RKO (cell line): ENCODE measurements at regions not wholly inside any gene's neighbourhood (a gene's known extent, or its start where the extent isn't known, plus 50 kb on each side); places are given as distances from the start of the nearest gene placed in this dataset.
A peak's percentile ranks its signal among the peaks of the same experiment; 100 is the strongest.

Source experiments
- DNase-seq: peaks from one replicate; pipeline ENCODE4 v3.0.0-alpha.2; 2016; ENCODE audit warnings: low spot score

GRCh38 chr11:8340296-8340695 lies 76.6 kb upstream of the LMO1 start:
- no peak for DNase-seq

- DNase-seq: no peak
These were observed 75.9 kb upstream of the LMO1 start for GRCh38 chr11:8339592-8340022.

DNA sequence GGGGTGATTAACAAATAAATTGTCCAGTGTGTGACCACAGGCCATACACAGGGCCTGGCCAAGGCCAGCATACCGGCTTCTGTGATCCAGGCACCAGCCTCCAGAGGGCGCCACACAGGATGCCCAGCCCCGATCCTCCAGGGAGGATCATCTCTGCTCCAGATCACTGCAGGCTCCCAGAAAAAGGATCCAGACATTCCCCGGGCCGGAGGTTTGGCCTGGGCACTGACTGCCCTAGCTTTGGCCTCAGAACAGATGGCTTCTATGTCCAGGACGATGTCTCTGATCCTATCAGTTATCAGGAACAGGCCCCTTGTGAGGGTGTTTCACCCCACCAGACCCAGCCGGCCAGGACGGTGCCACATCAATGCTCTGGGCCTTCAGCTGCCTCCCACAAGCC lies 74.5 kb upstream of the LMO1 start:
- peak; percentile 15 for DNase-seq

DNA sequence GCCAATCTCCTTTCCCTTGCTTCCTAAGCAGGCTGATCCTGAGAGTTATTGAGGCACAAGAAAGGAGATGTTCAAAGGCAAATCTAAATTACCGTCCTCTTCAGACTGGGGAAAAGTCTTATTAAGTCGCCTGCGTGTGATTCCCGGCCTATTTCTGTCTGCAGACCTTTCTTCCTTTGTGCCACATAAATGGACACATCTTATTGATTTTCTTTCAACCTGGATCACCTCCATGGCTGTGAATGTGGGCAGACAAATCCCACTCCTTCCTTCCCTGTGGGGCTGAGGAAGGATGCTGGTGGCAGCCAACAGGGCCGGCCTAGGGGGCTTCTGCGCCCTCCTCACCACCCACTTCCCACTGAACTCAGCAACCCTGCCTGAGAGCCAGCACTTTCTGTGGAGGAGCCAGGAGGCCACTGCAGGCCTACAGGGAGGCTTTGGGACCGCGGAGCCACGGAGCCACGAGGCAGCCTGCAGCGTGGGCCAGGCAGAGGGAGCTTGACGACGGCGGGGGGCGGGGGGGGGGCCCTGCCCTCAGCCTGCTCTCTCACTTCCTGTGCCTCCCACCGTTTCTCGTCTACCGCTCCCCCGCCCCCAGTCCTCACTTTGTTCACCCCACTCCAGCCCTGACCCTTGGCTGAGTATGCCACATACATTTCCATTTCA lies 73.6 kb upstream of the LMO1 start:
- DNase-seq: no peak

- no peak for DNase-seq
These were observed 72.9 kb upstream of the LMO1 start for GRCh38 chr11:8336356-8337129.

DNA sequence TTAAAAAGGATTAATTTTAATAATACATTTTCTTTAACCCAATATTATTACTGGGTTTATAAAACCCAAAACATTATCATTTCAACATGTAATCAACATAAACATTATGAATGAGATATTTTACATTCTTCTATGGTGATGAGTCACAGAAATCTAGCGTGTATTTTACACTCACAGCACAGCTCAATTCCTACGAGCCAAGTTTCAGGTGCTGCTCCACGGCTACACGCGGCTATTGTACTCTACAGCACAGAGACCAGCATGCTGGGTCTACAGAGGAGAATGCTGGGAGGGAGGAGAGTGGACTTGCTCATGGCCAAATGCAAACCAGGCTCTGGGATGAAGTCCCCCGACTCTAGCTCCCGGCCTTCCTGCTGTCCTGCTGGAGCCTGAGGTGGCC lies 72.0 kb upstream of the LMO1 start:
- no peak for DNase-seq

DNA sequence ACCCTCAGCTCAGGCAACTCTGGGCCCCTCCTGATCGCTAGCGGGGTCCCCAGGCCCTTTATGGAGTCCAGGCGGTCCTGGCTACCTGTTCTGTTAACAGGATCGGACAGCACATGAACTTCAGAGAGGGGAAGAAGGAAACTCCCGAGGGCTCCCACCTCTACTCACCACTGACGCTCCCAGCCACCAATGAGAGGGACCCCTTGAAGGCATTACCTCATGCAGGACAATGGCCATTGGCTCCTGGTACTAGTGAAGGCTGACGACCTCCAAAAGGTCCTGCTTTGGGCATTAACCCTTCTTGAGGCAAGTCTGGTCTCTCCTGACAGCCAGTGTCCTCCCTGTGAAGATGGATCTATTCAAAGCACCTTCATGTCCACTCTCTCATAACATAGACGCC lies 71.5 kb upstream of the LMO1 start:
- no peak for DNase-seq

DNA sequence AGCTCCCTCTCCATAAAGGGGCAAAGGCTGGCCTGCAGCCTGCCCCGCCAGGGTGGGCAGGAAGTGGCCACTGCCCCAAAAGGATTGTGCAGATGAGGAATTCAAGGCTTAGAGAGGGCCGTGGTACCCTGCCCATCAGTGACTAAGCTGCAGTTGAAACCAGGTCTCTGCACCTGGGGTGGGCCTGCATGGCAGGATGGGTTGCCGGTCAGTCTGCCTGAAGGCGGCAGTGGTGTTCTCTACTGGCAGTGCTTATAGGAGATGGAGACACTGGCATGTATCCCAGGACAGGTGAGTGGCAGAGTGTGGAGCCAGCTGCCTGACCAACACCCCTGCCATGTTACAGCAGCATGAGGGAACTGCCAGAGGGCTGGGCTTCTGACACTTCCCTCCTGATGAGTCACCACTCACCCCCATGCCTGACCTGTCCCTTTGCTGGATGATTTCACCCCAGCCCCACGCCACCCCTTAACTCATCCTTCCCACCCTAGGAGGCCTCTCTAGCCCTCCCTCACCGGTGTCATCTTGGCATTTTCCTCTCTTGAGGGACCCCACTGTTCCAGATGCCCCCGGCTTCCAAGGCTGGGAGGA lies 70.2 kb upstream of the LMO1 start:
- peak; percentile 24 for DNase-seq

GRCh38 chr11:8333376-8333775 lies 69.7 kb upstream of the LMO1 start:
- DNase-seq: no peak

- no peak for DNase-seq
These were observed 69.2 kb upstream of the LMO1 start for GRCh38 chr11:8332891-8333290.

- no peak for DNase-seq
These were observed 68.5 kb upstream of the LMO1 start for GRCh38 chr11:8332196-8332595.

GRCh38 chr11:8331767-8332166 lies 68.1 kb upstream of the LMO1 start:
- DNase-seq: peak; percentile 11

- DNase-seq: no peak
These were observed 67.2 kb upstream of the LMO1 start for GRCh38 chr11:8330896-8331295.

DNA sequence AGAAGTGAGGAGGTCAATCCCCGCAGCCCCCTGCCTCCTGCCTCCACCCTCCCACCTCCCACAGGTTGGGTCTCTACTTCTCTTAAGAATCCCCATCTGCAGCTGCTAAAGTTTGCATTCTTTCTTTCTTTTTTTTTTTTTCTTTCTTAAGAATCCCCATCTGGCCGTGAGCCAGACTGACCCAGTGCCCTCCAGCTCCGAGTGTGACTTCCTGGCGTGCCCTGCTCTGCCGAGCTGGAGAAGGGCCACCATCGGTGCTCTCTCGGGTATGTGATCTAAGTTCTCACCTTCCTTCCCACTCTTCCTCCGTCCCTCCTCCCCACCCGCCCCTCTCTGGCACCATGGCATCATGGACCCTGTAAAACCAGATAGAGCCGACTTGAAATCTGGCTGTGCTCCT lies 66.7 kb upstream of the LMO1 start:
- no peak for DNase-seq

DNA sequence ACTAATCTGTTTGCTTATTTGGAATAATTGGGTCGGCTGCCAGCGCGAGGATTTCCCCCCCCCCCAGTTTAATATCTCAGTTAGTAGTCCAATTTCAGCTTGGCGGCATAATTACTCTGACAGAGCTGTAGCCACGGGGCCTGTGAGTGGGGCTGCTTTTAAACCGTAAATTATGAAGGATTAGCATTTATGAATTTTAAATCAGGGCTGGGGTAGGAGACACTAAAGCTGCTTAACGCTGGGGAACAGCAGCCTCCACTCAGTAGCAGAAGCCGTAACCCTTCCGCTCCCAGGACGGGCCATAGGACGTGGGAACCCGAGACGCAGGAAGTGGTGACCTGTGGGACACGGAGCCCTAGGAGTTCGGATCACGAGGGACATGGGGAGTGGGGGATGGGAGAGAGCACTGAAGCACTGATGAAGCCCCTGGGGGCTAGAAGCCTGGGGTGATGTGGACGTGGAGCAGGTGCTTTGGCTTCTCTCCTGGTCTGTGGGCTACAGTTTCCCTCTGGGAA lies 66.2 kb upstream of the LMO1 start:
- no peak for DNase-seq

- no peak for DNase-seq
These were observed 65.7 kb upstream of the LMO1 start for GRCh38 chr11:8329336-8329735.

- DNase-seq: peak; percentile 96
These were observed 65.2 kb upstream of the LMO1 start for GRCh38 chr11:8328848-8329330.

GRCh38 chr11:8328231-8328794 lies 64.6 kb upstream of the LMO1 start:
- no peak for DNase-seq

DNA sequence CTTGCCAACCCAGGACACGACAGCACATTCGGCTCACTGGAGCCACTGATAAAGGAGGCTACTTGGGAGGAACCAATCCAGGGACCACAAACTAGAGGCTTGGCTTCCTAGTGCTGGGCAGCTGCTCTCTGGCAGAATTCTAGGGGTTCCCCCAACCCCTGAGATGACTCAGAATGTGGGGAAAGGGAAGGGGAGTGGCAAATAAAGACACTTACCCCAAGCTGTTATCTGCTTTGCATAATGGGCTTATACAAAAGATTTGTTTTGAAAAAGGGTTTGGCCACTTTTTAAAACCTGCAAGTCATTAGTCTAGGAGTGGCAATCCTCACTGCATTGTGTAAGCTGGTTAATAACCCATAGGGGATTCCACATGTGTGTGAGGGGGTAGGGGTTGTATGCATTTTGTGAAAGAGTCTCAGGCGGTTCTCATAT lies 64.1 kb upstream of the LMO1 start:
- DNase-seq: no peak

DNA sequence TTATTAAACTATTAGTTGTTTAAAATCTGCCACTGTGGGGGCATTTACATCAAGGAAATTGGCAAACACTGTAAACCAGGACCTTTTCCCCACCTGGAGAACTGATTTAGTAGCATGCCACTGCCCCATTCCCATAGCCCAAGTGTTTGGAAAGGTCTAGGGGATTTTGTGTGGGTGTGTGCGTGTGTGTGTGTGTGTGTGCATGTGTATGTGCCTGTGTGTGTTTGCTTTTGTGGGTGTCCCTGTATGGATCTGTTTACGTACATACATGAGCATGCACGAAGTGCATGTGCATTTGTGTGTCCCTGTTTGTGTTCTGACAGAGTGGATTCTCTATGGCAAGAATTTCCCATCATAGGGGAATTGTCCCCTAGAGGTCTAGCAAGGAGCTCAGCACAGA lies 62.7 kb upstream of the LMO1 start:
- no peak for DNase-seq

- no peak for DNase-seq
These were observed 62.1 kb upstream of the LMO1 start for GRCh38 chr11:8325591-8326304.
